ENCODE measurements at regions not wholly inside any gene's neighbourhood (a gene's known extent, or its start where the extent isn't known, plus 50 kb on each side); places are given as distances from the start of the nearest gene placed in this dataset.

- no peak for TF ChIP-seq ZBTB33 (IDR thresholded peaks at IDR 0.05)
- TF ChIP-seq NR2F2 (IDR thresholded peaks at IDR 0.05) = no peak
- TF ChIP-seq FOXA2 (IDR thresholded peaks at IDR 0.05) = no peak
- no peak for TF ChIP-seq CTCF (IDR thresholded peaks at IDR 0.05; ENCODE audit: low read depth, low read length, missing input control)
- TF ChIP-seq EGR1 (IDR thresholded peaks at IDR 0.05; ENCODE audit: low read depth in 2 of 2) = no peak
Observed at GRCh38 chr3:111414531-111414930, 127.5 kb upstream of the CD96 start (continued).

- TF ChIP-seq RXRA (IDR thresholded peaks at IDR 0.05) (no peak), FOXA2 (IDR thresholded peaks at IDR 0.05) (no peak), HNF4G (IDR thresholded peaks at IDR 0.05) (no peak), GABPA (IDR thresholded peaks at IDR 0.05 in 1 of 2, conservative IDR thresholded peaks at IDR 0.05 in 1 of 2) (no peak), EGR1 (IDR thresholded peaks at IDR 0.05; ENCODE audit: low read depth in 2 of 2) (no peak), YY1 (IDR thresholded peaks at IDR 0.05) (no peak), TAF1 (conservative IDR thresholded peaks at IDR 0.05) (no peak), RAD21 (IDR thresholded peaks at IDR 0.05) (no peak), SP1 (IDR thresholded peaks at IDR 0.05) (no peak), NR2F2 (IDR thresholded peaks at IDR 0.05) (no peak), ATF3 (IDR thresholded peaks at IDR 0.05) (no peak), REST (IDR thresholded peaks at IDR 0.05) (no peak), ZBTB33 (IDR thresholded peaks at IDR 0.05) (no peak), MAX (IDR thresholded peaks at IDR 0.05) (no peak), JUND (IDR thresholded peaks at IDR 0.05) (no peak), HNF4A (conservative IDR thresholded peaks at IDR 0.05) (no peak), CTCF (IDR thresholded peaks at IDR 0.05; ENCODE audit: low read depth, low read length, missing input control) (no peak)
- Histone ChIP-seq H3K9me3 (ENCODE audit: control insufficient read depth in 4 of 4, low read length in 3 of 4) (no peaks in the 10 kb centered on the region), H3K27ac (ENCODE audit: low read depth in 1 of 2, low read length in 2 of 2) (no peak overlapping the region), H3K27me3 (ENCODE audit: control insufficient read depth in 4 of 4, insufficient read depth in 4 of 4, low read length in 3 of 4) (no peaks in the 10 kb centered on the region), H3K4me3 (ENCODE audit: low read depth in 1 of 3, low read length in 3 of 3) (no peak overlapping the region), H3K9ac (ENCODE audit: low read depth in 1 of 2, low read length in 2 of 2) (no peak overlapping the region), H3K36me3 (ENCODE audit: control insufficient read depth in 4 of 4, insufficient read depth in 3 of 4, low read depth in 1 of 4, low read length in 3 of 4) (no peaks in the 10 kb centered on the region), H3K4me1 (ENCODE audit: control insufficient read depth in 4 of 4, insufficient read depth in 4 of 4, low read length in 3 of 4) (peaks cover 0 to 1% (median 0%) of the 10 kb centered on the region in 4 donors)
- DNase-seq (ENCODE audit: low spot score) = no peak
Observed at GRCh38 chr3:111415018-111415417, 127.0 kb upstream of the CD96 start.
